Activated CD8-positive, alpha-beta memory T cell treated with anti-CD3 and anti-CD28 coated beads, Interleukin-2, amount 10 ng/mL, durations not matched to agents 7 days and 5 days (primary cell): ENCODE measurements at regions not wholly inside any gene's neighbourhood (a gene's known extent, or its start where the extent isn't known, plus 50 kb on each side); places are given as distances from the start of the nearest gene placed in this dataset.
"Not testable (repeated sequence)": the region's sequence is repeated elsewhere in the genome, so short reads cannot be mapped to it uniquely, and the experiment has no call there.

Experiments used
- ATAC-seq: fragments of 150-1000 bp; cut with Tn5 transposase; one replicate; pipeline ENCODE4 v1.10.0; 2021; ENCODE audit warnings: moderate library complexity
- CTCF ChIA-PET: fragments of 350-600 bp; sonication (Branson Sonifier 250); formaldehyde crosslinking; loops from one replicate; lab custom pipeline; 2021; ENCODE audit warnings: antibody characterized with exemption; lab: Charles Lee
- DNase-seq: peaks from one replicate; pipeline ENCODE4 v3.0.0-alpha.2; 2020
- H3K27ac Mint-ChIP-seq: one replicate; pipeline ENCODE4 v1.8.0; 2021; ENCODE audit warnings: mild to moderate bottlenecking, mixed read lengths
- H3K27me3 Mint-ChIP-seq: one replicate; pipeline ENCODE4 v1.8.0; 2021; ENCODE audit warnings: mixed read lengths
- H3K36me3 Mint-ChIP-seq: one replicate; pipeline ENCODE4 v1.8.0; 2021; ENCODE audit warnings: mild to moderate bottlenecking, mixed read lengths
- H3K4me1 Mint-ChIP-seq: one replicate; pipeline ENCODE4 v1.8.0; 2021; ENCODE audit warnings: mixed read lengths
- H3K4me3 Mint-ChIP-seq: one replicate; pipeline ENCODE4 v1.8.0; 2021; ENCODE audit warnings: mild to moderate bottlenecking, moderate library complexity, mixed read lengths
- H3K9me3 Mint-ChIP-seq: one replicate; pipeline ENCODE4 v1.8.0; 2022; ENCODE audit warnings: low read depth, mixed read lengths

- H3K9me3 Mint-ChIP-seq, H3K36me3 Mint-ChIP-seq, H3K4me1 Mint-ChIP-seq, ATAC-seq, DNase-seq, H3K27me3 Mint-ChIP-seq, CTCF ChIA-PET, H3K27ac Mint-ChIP-seq, H3K4me3 Mint-ChIP-seq: not testable (repeated sequence)
Measured at GRCh38 chr3:75572303-75572702, 91.8 kb upstream of the FRG2C start.

DNA sequence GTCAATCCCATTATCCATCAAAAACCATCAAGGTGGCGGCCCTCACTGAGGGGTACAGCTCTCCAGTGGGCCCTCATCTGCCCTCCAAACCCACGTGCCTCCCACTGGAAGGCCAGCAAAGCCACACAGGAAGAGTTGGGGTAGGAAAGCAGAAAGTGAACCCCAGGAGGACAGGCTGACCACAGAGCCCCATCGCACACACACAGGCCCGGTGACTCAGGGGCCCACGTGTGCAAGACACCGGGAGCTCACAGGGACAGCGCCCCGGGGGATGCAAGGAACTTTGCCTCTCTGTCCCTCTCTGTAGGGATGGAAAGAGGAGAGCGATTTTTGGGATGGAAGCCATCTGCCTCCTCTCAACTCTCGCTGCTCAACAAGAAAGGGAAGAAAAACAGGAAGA lies 85.0 kb upstream of the FRG2C start:
- not testable (repeated sequence) for H3K4me1 Mint-ChIP-seq, DNase-seq, H3K36me3 Mint-ChIP-seq

DNA sequence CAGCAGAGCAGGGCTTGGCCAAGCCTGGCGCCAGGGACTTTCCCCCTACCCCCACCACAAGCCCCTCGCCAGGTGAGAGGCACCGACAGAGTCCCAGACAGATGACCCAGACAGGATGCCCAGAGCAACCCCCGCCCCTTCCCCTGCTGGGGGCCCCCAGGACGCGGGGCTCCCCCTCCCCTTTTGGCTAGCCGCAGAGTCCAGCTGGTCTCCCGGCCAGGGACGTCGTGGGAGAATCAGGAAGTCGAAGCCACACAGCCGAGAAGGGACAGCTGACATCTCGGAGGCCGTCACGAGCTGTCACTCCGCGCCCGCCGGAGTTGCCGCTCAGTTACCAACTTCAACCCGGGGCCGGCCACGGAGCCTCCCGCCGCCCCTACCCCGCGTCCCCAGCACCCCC lies 84.6 kb upstream of the FRG2C start:
- CTCF ChIA-PET: interaction anchor here (1.6 kb wide), 1 partner anchor 388 kb away, joined by 4 read pairs; no protein-coding TSS in a partner anchor
- H3K27ac Mint-ChIP-seq: not testable (repeated sequence)

More for the DNA sequence above, 85.0 kb upstream of the FRG2C start:
- CTCF ChIA-PET: interaction anchor here (1.6 kb wide), 1 partner anchor 387 kb away, joined by 4 read pairs; no protein-coding TSS in a partner anchor
- not testable (repeated sequence) for H3K9me3 Mint-ChIP-seq, H3K27ac Mint-ChIP-seq, ATAC-seq, H3K4me3 Mint-ChIP-seq
- peaks cover 17% of the 10 kb centered on the region for H3K27me3 Mint-ChIP-seq

GRCh38 chr3:75579981-75580782 lies 83.9 kb upstream of the FRG2C start:
- ATAC-seq: peak; percentile 49
- peaks cover 17% of the 10 kb centered on the region for H3K27me3 Mint-ChIP-seq
- H3K4me3 Mint-ChIP-seq, H3K27ac Mint-ChIP-seq, H3K36me3 Mint-ChIP-seq, H3K9me3 Mint-ChIP-seq, H3K4me1 Mint-ChIP-seq: not testable (repeated sequence)
- peak; percentile 46 for DNase-seq
- CTCF ChIA-PET: interaction anchor here (1.6 kb wide), 1 partner anchor 388 kb away, joined by 4 read pairs; no protein-coding TSS in a partner anchor

More for the DNA sequence above, 84.6 kb upstream of the FRG2C start:
- ATAC-seq, H3K9me3 Mint-ChIP-seq, H3K36me3 Mint-ChIP-seq, H3K4me3 Mint-ChIP-seq, DNase-seq, H3K4me1 Mint-ChIP-seq: not testable (repeated sequence)
- peaks cover 17% of the 10 kb centered on the region for H3K27me3 Mint-ChIP-seq

DNA sequence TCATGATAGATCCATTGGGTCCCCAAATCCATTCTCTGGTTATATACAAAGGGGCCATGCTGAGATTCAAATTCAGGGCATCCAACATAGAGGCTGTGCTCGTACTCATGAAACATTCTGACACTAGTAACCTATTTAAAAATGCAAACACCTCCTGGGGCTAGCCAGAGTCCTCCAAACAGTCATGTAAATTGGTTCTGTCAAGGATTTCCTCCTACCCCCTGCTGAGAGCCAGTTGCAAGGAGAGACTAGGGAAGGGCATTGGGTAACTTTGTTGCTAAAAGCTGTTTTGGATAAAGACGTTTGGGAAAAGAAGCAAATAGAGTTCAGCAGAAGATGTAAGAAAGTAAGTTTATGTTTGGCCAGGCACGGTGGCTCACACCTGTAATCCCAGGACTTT lies 81.6 kb upstream of the FRG2C start:
- H3K4me1 Mint-ChIP-seq, H3K4me3 Mint-ChIP-seq, H3K9me3 Mint-ChIP-seq, CTCF ChIA-PET, ATAC-seq, H3K27ac Mint-ChIP-seq, H3K36me3 Mint-ChIP-seq, DNase-seq: not testable (repeated sequence)
- H3K27me3 Mint-ChIP-seq: peaks cover 17% of the 10 kb centered on the region

DNA sequence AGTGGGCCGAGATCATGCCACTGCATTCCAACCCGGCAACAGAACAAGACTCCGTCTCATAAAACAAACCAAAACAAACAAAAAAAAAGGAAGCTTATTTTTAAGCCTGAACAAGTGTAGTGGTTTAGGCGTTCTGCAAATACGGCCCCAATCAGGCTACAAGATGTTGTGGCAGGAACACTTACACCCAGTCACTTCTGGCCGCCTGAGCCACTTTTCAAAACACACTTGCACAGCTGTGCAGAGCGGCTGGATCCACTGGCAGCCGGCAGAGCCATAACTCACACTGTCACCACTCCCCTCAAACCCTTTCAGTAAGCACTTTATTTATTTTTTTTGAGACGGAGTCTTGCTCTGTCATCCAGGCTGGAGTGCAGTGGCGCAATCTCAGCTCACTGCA lies 81.0 kb upstream of the FRG2C start:
- DNase-seq, CTCF ChIA-PET, ATAC-seq, H3K4me1 Mint-ChIP-seq, H3K4me3 Mint-ChIP-seq, H3K27ac Mint-ChIP-seq, H3K36me3 Mint-ChIP-seq, H3K9me3 Mint-ChIP-seq: not testable (repeated sequence)
- H3K27me3 Mint-ChIP-seq: peaks cover 17% of the 10 kb centered on the region

DNA sequence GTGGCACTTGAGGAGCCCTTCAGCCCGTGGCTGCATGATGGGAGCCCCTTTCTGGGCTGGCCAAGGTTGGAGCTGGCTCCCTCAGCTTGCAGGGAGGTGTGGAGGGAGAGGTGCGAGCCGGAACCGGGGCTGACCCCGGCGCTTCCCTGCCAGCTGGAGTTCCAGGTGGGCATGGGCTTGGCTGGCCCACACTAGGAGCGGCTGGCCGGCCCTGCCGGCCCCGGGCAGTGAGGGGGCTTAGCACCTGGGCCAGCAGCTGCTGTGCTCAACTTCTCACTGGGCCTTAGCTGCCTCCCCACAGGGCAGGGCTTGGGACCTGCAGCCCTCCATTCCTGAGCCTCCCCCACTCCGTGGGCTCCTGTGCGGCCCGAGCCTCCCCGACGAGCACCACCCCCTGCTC lies 76.4 kb upstream of the FRG2C start:
- H3K9me3 Mint-ChIP-seq, H3K27me3 Mint-ChIP-seq, CTCF ChIA-PET, H3K27ac Mint-ChIP-seq, H3K4me3 Mint-ChIP-seq, DNase-seq, H3K4me1 Mint-ChIP-seq, H3K36me3 Mint-ChIP-seq, ATAC-seq: not testable (repeated sequence)

DNA sequence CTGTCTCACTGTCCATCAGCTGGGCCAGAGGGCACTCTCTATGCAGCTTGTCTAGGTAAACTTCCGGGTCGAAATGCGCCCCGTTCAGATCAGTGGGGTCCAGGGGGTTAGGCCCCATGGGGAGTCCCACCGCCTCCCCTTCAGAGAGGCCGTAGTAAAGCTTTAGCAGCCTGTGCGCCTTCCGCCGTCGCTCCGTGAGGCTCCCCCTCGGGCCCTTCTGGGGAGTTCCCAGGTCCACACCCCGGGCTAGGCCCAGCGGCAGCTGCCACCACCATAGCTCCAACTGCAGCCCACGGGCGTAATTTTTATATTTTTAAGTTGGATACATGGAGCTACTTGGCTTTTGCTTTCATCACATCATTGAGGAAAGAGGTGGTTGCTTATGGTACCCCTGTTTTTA lies 73.7 kb upstream of the FRG2C start:
- H3K4me3 Mint-ChIP-seq, H3K4me1 Mint-ChIP-seq, H3K9me3 Mint-ChIP-seq, CTCF ChIA-PET, H3K27ac Mint-ChIP-seq, DNase-seq, H3K36me3 Mint-ChIP-seq, ATAC-seq, H3K27me3 Mint-ChIP-seq: not testable (repeated sequence)

GRCh38 chr3:75604286-75604934 lies 59.7 kb upstream of the FRG2C start:
- ATAC-seq, H3K4me3 Mint-ChIP-seq, H3K27ac Mint-ChIP-seq, CTCF ChIA-PET, H3K27me3 Mint-ChIP-seq, H3K9me3 Mint-ChIP-seq, H3K4me1 Mint-ChIP-seq, DNase-seq, H3K36me3 Mint-ChIP-seq: not testable (repeated sequence)

- H3K27ac Mint-ChIP-seq, DNase-seq, ATAC-seq, H3K27me3 Mint-ChIP-seq, H3K9me3 Mint-ChIP-seq, H3K4me1 Mint-ChIP-seq, H3K36me3 Mint-ChIP-seq, H3K4me3 Mint-ChIP-seq, CTCF ChIA-PET: not testable (repeated sequence)
Measured at GRCh38 chr3:75607996-75608395, 56.1 kb upstream of the FRG2C start.

GRCh38 chr3:75609598-75609997 lies 54.5 kb upstream of the FRG2C start:
- H3K36me3 Mint-ChIP-seq, ATAC-seq, DNase-seq, H3K4me1 Mint-ChIP-seq, CTCF ChIA-PET, H3K4me3 Mint-ChIP-seq, H3K27me3 Mint-ChIP-seq, H3K9me3 Mint-ChIP-seq, H3K27ac Mint-ChIP-seq: not testable (repeated sequence)

GRCh38 chr3:75610773-75611172 lies 53.4 kb upstream of the FRG2C start:
- ATAC-seq: no peak
- Mint-ChIP-seq H3K9me3 (no peaks in the 10 kb centered on the region), H3K4me3 (no peak overlapping the region), H3K27ac (no peak overlapping the region), H3K4me1 (no peaks in the 10 kb centered on the region), H3K27me3 (no peaks in the 10 kb centered on the region), H3K36me3 (no peaks in the 10 kb centered on the region)
- no peak for DNase-seq
- CTCF ChIA-PET: no interaction called here

DNA sequence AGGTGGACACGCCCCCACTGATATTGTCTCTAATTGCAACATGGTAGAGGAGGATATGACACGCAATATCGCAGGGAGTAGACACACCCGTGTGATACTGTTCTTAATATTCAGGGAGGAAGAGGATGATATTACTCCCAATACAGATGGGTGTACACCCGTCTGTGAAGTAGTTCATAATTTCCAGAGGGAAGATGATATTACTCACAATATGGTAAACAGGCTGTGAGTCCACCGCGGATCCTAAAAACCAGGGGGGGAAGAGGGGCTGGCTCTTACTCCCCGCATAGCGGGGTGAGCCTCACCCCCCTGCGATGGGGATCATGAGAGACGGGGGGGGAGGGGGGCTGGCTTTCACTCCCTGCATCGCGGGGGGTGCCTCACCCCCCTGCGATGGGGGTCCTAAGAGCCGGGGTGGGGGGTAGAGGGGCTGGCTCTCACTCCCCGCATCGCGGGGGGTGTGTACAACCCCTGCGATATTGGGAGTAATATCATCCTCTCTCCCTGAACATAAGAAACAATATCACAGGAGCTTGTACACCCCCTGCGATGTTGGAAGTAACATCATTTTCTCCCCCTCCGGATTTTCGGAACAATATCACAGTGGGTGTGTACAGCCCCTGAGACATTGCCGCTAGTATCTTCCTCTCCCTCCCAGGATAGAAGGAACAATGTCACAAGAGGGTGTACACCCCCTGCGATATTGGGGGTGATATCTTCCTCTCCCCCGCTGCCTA lies 52.2 kb upstream of the FRG2C start:
- CTCF ChIA-PET, DNase-seq, H3K4me3 Mint-ChIP-seq, H3K36me3 Mint-ChIP-seq, ATAC-seq, H3K9me3 Mint-ChIP-seq, H3K27ac Mint-ChIP-seq, H3K4me1 Mint-ChIP-seq, H3K27me3 Mint-ChIP-seq: not testable (repeated sequence)
